ENCODE measurements at regions not wholly inside any gene's neighbourhood (a gene's known extent, or its start where the extent isn't known, plus 50 kb on each side); places are given as distances from the start of the nearest gene placed in this dataset.

- DNase-seq (ENCODE audit: low read depth, low spot score) (no peak), FAIRE-seq (no peak)
- TF ChIP-seq EZH2 (IDR thresholded peaks at IDR 0.05; ENCODE audit: low read length) (no peak), CTCF (optimal IDR thresholded peaks at IDR 0.05 in 1 of 3, IDR thresholded peaks at IDR 0.05 in 1 of 3, conservative IDR thresholded peaks at IDR 0.05 in 1 of 3; ENCODE audit: extremely low read depth in 1 of 3, insufficient read depth in 2 of 3, low read length in 3 of 3) (no peak)
- Histone ChIP-seq H3K9me1 (ENCODE audit: control insufficient read depth, extremely low read depth, insufficient read depth, low read length) (no peaks in the 10 kb centered on the region), H4K20me1 (ENCODE audit: control insufficient read depth, extremely low read depth, insufficient read depth, low read length) (no peaks in the 10 kb centered on the region), H3K4me3 (ENCODE audit: control insufficient read depth in 2 of 3, extremely low read depth in 1 of 3, insufficient read depth in 2 of 3, low read depth in 1 of 3, low read length in 3 of 3) (no peak overlapping the region), H2AFZ (ENCODE audit: control insufficient read depth, low read length) (no peak overlapping the region), H3K79me2 (ENCODE audit: control insufficient read depth, insufficient read depth, low read length) (no peaks in the 10 kb centered on the region), H3K4me2 (ENCODE audit: control insufficient read depth, extremely low read depth, insufficient read depth, low read depth, low read length) (no peak overlapping the region), H3K27me3 (ENCODE audit: control insufficient read depth, extremely low read depth, insufficient read depth, low read length) (no peaks in the 10 kb centered on the region), H3K27ac (ENCODE audit: control insufficient read depth, insufficient read depth, low read length) (no peak overlapping the region), H3K4me1 (ENCODE audit: control insufficient read depth, extremely low read depth, insufficient read depth, low read length) (peaks cover 13% of the 10 kb centered on the region), H3K9me3 (ENCODE audit: control insufficient read depth, low read depth, low read length) (no peaks in the 10 kb centered on the region), H3K9ac (ENCODE audit: control insufficient read depth, extremely low read depth, insufficient read depth, low read length) (no peak overlapping the region), H3K36me3 (ENCODE audit: control insufficient read depth in 2 of 2, extremely low read depth in 1 of 2, insufficient read depth in 2 of 2, low read length in 2 of 2) (no peaks in the 10 kb centered on the region)
- dilution Hi-C loops (cut with MboI; ENCODE audit: extremely low pct_ligation_motif_present, low sequenced_read_pairs), result no loop called here
These were observed 139.6 kb upstream of the GDF10 start for GRCh38 chr10:47160261-47160908.

GRCh38 chr10:47160967-47161366 lies 139.0 kb upstream of the GDF10 start:
- Histone ChIP-seq H2AFZ (ENCODE audit: control insufficient read depth, low read length) (no peak overlapping the region), H4K20me1 (ENCODE audit: control insufficient read depth, extremely low read depth, insufficient read depth, low read length) (no peaks in the 10 kb centered on the region), H3K9me3 (ENCODE audit: control insufficient read depth, low read depth, low read length) (no peaks in the 10 kb centered on the region), H3K4me1 (ENCODE audit: control insufficient read depth, extremely low read depth, insufficient read depth, low read length) (peaks cover 19% of the 10 kb centered on the region), H3K27me3 (ENCODE audit: control insufficient read depth, extremely low read depth, insufficient read depth, low read length) (no peaks in the 10 kb centered on the region), H3K79me2 (ENCODE audit: control insufficient read depth, insufficient read depth, low read length) (no peaks in the 10 kb centered on the region), H3K4me3 (ENCODE audit: control insufficient read depth in 2 of 3, extremely low read depth in 1 of 3, insufficient read depth in 2 of 3, low read depth in 1 of 3, low read length in 3 of 3) (no peak overlapping the region), H3K9me1 (ENCODE audit: control insufficient read depth, extremely low read depth, insufficient read depth, low read length) (no peaks in the 10 kb centered on the region), H3K36me3 (ENCODE audit: control insufficient read depth in 2 of 2, extremely low read depth in 1 of 2, insufficient read depth in 2 of 2, low read length in 2 of 2) (no peaks in the 10 kb centered on the region), H3K9ac (ENCODE audit: control insufficient read depth, extremely low read depth, insufficient read depth, low read length) (no peak overlapping the region), H3K27ac (ENCODE audit: control insufficient read depth, insufficient read depth, low read length) (no peak overlapping the region), H3K4me2 (ENCODE audit: control insufficient read depth, extremely low read depth, insufficient read depth, low read depth, low read length) (no peak overlapping the region)
- FAIRE-seq, result no peak
- dilution Hi-C loops (cut with MboI; ENCODE audit: extremely low pct_ligation_motif_present, low sequenced_read_pairs), result no loop called here
- DNase-seq (ENCODE audit: low read depth, low spot score), result no peak
- no peak for TF ChIP-seq CTCF (optimal IDR thresholded peaks at IDR 0.05 in 1 of 3, IDR thresholded peaks at IDR 0.05 in 1 of 3, conservative IDR thresholded peaks at IDR 0.05 in 1 of 3; ENCODE audit: extremely low read depth in 1 of 3, insufficient read depth in 2 of 3, low read length in 3 of 3)
- TF ChIP-seq EZH2 (IDR thresholded peaks at IDR 0.05; ENCODE audit: low read length), result no peak
